Neural cell (in vitro differentiated cells): ENCODE measurements at regions not wholly inside any gene's neighbourhood (a gene's known extent, or its start where the extent isn't known, plus 50 kb on each side); places are given as distances from the start of the nearest gene placed in this dataset.

Source experiments
- H2AFZ ChIP-seq: fragments of 200-600, 300-800 bp; sonication (generic), shearing (Covaris generic); 2 replicates; pipeline ENCODE4 v1.6.0; 2014; ENCODE audit warnings: low read depth, mild to moderate bottlenecking, antibody characterized with exemption, low read length, moderate library complexity
- H3F3A ChIP-seq: fragments of 200-600 bp; shearing (Covaris generic); 2 replicates; pipeline ENCODE4 v1.6.1; 2016; ENCODE audit warnings: mild to moderate bottlenecking, moderate library complexity, mixed read lengths, antibody characterized with exemption, low read length; ENCODE audit not compliant: insufficient read depth, poor library complexity, severe bottlenecking
- H3K27ac ChIP-seq: fragments of 200-600, 300-800 bp; sonication (generic), shearing (Covaris generic); 2 replicates; pipeline ENCODE4 v1.5.1; 2014; ENCODE audit warnings: mild to moderate bottlenecking, low read length, moderate library complexity
- H3K27me3 ChIP-seq: fragments of 300-800, 200-600 bp; sonication (generic), shearing (Covaris generic); 2 replicates; pipeline ENCODE4 v1.6.0; 2014; ENCODE audit warnings: mild to moderate bottlenecking, low read depth, low read length, moderate library complexity; ENCODE audit not compliant: insufficient read depth
- H3K36me3 ChIP-seq: fragments of 300-800, 200-600 bp; sonication (generic), shearing (Covaris generic); 2 replicates; pipeline ENCODE4 v1.5.1; 2014; ENCODE audit warnings: mild to moderate bottlenecking, antibody characterized with exemption, low read length, moderate library complexity; ENCODE audit not compliant: insufficient read depth
- H3K4me2 ChIP-seq: fragments of 300-800, 200-600 bp; sonication (generic), shearing (Covaris generic); 2 replicates; pipeline ENCODE4 v1.6.0; 2014; ENCODE audit warnings: mild to moderate bottlenecking, low read length
- H3K4me3 ChIP-seq: fragments of 300-800, 200-600 bp; sonication (generic), shearing (Covaris generic); 2 replicates; pipeline ENCODE4 v1.5.1; 2014; ENCODE audit warnings: mild to moderate bottlenecking, low read length, moderate library complexity
- H3K79me2 ChIP-seq: fragments of 200-600 bp; shearing (Covaris generic); replicated peaks from 2 replicates; pipeline ENCODE4 v1.6.0; 2014; ENCODE audit warnings: mild to moderate bottlenecking, low read length, moderate library complexity; ENCODE audit not compliant: insufficient read depth
- H3K9ac ChIP-seq: fragments of 300-800, 200-600 bp; sonication (generic), shearing (Covaris generic); 2 replicates; pipeline ENCODE4 v1.6.1; 2016; ENCODE audit warnings: mild to moderate bottlenecking, low read length, mixed read lengths
- H3K9me2 ChIP-seq: fragments of 200-600 bp; shearing (Covaris generic); 2 replicates; pipeline ENCODE4 v1.6.1; 2016; ENCODE audit warnings: mild to moderate bottlenecking, low read length, mixed read lengths; ENCODE audit not compliant: insufficient read depth
- H3K9me3 ChIP-seq: fragments of 200-600, 300-800 bp; sonication (generic), shearing (Covaris generic); 2 replicates; pipeline ENCODE4 v1.6.1; 2016; ENCODE audit warnings: mild to moderate bottlenecking, mixed run types, low read length, moderate library complexity, mixed read lengths
- H4K20me1 ChIP-seq: fragments of 200-600 bp; shearing (Covaris generic); 2 replicates; pipeline ENCODE4 v1.6.1; 2016; ENCODE audit warnings: mild to moderate bottlenecking, mixed run types; ENCODE audit not compliant: insufficient read depth
- CTCF ChIP-seq: fragments of 450-650 bp; IDR thresholded peaks from 2 replicates; pipeline ENCODE4 v1.5.1; 2014; ENCODE audit warnings: antibody characterized with exemption, mild to moderate bottlenecking, moderate library complexity; ENCODE audit not compliant: poor library complexity, severe bottlenecking
- EP300 ChIP-seq: fragments of 450-650 bp; conservative IDR thresholded peaks from 2 replicates; pipeline ENCODE4 v1.6.1; 2014; ENCODE audit warnings: antibody characterized with exemption, mild to moderate bottlenecking, moderate library complexity; ENCODE audit not compliant: poor library complexity, severe bottlenecking
- EZH2 ChIP-seq: fragments of 200-600, 300-800 bp; shearing (Covaris generic), sonication (generic); IDR thresholded peaks from 2 replicates; pipeline ENCODE4 v1.6.1; 2014; ENCODE audit warnings: antibody characterized with exemption, low read length, borderline replicate concordance, mild to moderate bottlenecking; ENCODE audit not compliant: insufficient read depth, poor library complexity, severe bottlenecking
- MXI1 ChIP-seq: fragments of 450-650 bp; conservative IDR thresholded peaks from 2 replicates; pipeline ENCODE4 v1.6.1; 2014; ENCODE audit warnings: antibody characterized with exemption, mild to moderate bottlenecking; ENCODE audit not compliant: poor library complexity, severe bottlenecking
- POLR2AphosphoS5 ChIP-seq: IDR thresholded peaks from 2 replicates; pipeline ENCODE4 v1.6.1; 2012
- RAD21 ChIP-seq: fragments of 450-650 bp; conservative IDR thresholded peaks from 2 replicates; pipeline ENCODE4 v1.6.1; 2014; ENCODE audit warnings: antibody characterized with exemption, mild to moderate bottlenecking, moderate library complexity
- REST ChIP-seq: IDR thresholded peaks from 2 replicates; pipeline ENCODE4 v1.6.1; 2012; ENCODE audit warnings: borderline replicate concordance
- SMC3 ChIP-seq: fragments of 450-650 bp; conservative IDR thresholded peaks from 2 replicates; pipeline ENCODE4 v1.6.1; 2014; ENCODE audit warnings: antibody characterized with exemption, mild to moderate bottlenecking, moderate library complexity; ENCODE audit not compliant: poor library complexity
- TAF1 ChIP-seq: IDR thresholded peaks from 2 replicates; pipeline ENCODE4 v1.6.1; 2012; ENCODE audit warnings: low read depth

- Histone ChIP-seq H2AFZ (no peak overlapping the region), H3K9me3 (no peaks in the 10 kb centered on the region), H3K9me2 (no peaks in the 10 kb centered on the region), H3F3A (no peaks in the 10 kb centered on the region), H4K20me1 (no peaks in the 10 kb centered on the region), H3K27ac (no peak overlapping the region), H3K4me2 (no peak overlapping the region), H3K4me3 (no peak overlapping the region), H3K9ac (no peak overlapping the region), H3K79me2 (no peaks in the 10 kb centered on the region), H3K27me3 (no peaks in the 10 kb centered on the region), H3K36me3 (no peaks in the 10 kb centered on the region)
- TF ChIP-seq SMC3 = no peak
- TF ChIP-seq EZH2 = no peak
- no peak for TF ChIP-seq EP300
- TF ChIP-seq TAF1 = no peak
- TF ChIP-seq CTCF = no peak
- no peak for TF ChIP-seq RAD21
- no peak for TF ChIP-seq POLR2AphosphoS5
- TF ChIP-seq REST = no peak
- TF ChIP-seq MXI1 = no peak
Observed at GRCh38 chr4:98712607-98713006, 54.2 kb upstream of the TSPAN5 start.

GRCh38 chr4:98711526-98711925 is 53.1 kb upstream of the TSPAN5 start:
- H3K79me2 ChIP-seq = no peaks in the 10 kb centered on the region
- no peak overlapping the region for H3K4me2 ChIP-seq
- H2AFZ ChIP-seq = no peak overlapping the region
- H3K27ac ChIP-seq = no peak overlapping the region
- no peak for TF ChIP-seq EP300
- TF ChIP-seq POLR2AphosphoS5 = no peak
- no peak for TF ChIP-seq TAF1
- TF ChIP-seq MXI1 = no peak
- no peak for TF ChIP-seq REST
- TF ChIP-seq RAD21 = no peak
- no peak for TF ChIP-seq CTCF
- TF ChIP-seq SMC3 = no peak
- TF ChIP-seq EZH2 = no peak
- no peak overlapping the region for H3K9ac ChIP-seq
- no peaks in the 10 kb centered on the region for H4K20me1 ChIP-seq
- H3K4me3 ChIP-seq = no peak overlapping the region
- no peaks in the 10 kb centered on the region for H3K36me3 ChIP-seq
- H3F3A ChIP-seq = no peaks in the 10 kb centered on the region
- no peaks in the 10 kb centered on the region for H3K9me2 ChIP-seq
- H3K9me3 ChIP-seq = no peaks in the 10 kb centered on the region
- H3K27me3 ChIP-seq = no peaks in the 10 kb centered on the region
